GM23338 (cell line): ENCODE measurements at regions not wholly inside any gene's neighbourhood (a gene's known extent, or its start where the extent isn't known, plus 50 kb on each side); places are given as distances from the start of the nearest gene placed in this dataset.

Source experiments
- ATAC-seq: fragments of 200-7000 bp; cut with Tn5 transposase; 3 replicates; pipeline ENCODE4 v1.9.1; 2020
- DNase-seq: peaks from one replicate; pipeline ENCODE4 v3.0.0-alpha.2; 2015; ENCODE audit warnings: low spot score
- H2AFZ ChIP-seq: fragments of 200-600 bp; sonication (generic); 2 replicates; pipeline ENCODE4 v1.8.0; 2016; ENCODE audit warnings: antibody characterized with exemption, mild to moderate bottlenecking, moderate library complexity
- H3F3A ChIP-seq: fragments of 200-600 bp; sonication (generic); replicated peaks from 2 replicates; pipeline ENCODE4 v1.8.0; 2017; ENCODE audit warnings: antibody characterized with exemption, mixed run types, low read depth
- H3K27ac ChIP-seq: fragments of 200-600 bp; sonication (generic); 2 replicates; pipeline ENCODE4 v1.6.1; 2016; ENCODE audit warnings: low read depth
- H3K27me3 ChIP-seq: fragments of 200-600 bp; sonication (generic); 2 replicates; pipeline ENCODE4 v1.8.0; 2016; ENCODE audit warnings: mild to moderate bottlenecking, mixed run types, moderate library complexity; ENCODE audit not compliant: insufficient read depth
- H3K36me3 ChIP-seq: fragments of 200-600 bp; sonication (generic); 2 replicates; pipeline ENCODE4 v1.8.0; 2016; ENCODE audit warnings: mild to moderate bottlenecking; ENCODE audit not compliant: insufficient read depth
- H3K4me1 ChIP-seq: fragments of 200-600 bp; sonication (generic); 2 replicates; pipeline ENCODE4 v1.8.0; 2016; ENCODE audit warnings: mild to moderate bottlenecking, moderate library complexity; ENCODE audit not compliant: insufficient read depth
- H3K4me2 ChIP-seq: fragments of 200-600 bp; sonication (generic); 2 replicates; pipeline ENCODE4 v1.7.1; 2017; ENCODE audit warnings: mixed run types
- H3K4me3 ChIP-seq: fragments of 200-600 bp; sonication (generic); 2 replicates; pipeline ENCODE4 v1.6.1; 2016; ENCODE audit warnings: mixed run types
- H3K79me2 ChIP-seq: fragments of 200-600 bp; sonication (generic); replicated peaks from 2 replicates; pipeline ENCODE4 v1.8.0; 2017; ENCODE audit warnings: mild to moderate bottlenecking; ENCODE audit not compliant: insufficient read depth
- H3K9me2 ChIP-seq: fragments of 200-600 bp; sonication (generic); 2 replicates; pipeline ENCODE4 v1.8.0; 2017; ENCODE audit not compliant: insufficient read depth
- H4K20me1 ChIP-seq: fragments of 200-600 bp; sonication (generic); replicated peaks from 2 replicates; pipeline ENCODE4 v1.8.0; 2017; ENCODE audit warnings: mild to moderate bottlenecking; ENCODE audit not compliant: insufficient read depth
- H3K27ac Mint-ChIP-seq: 2 replicates; pipeline ENCODE4 v1.8.0; 2020; ENCODE audit warnings: inconsistent platforms, mild to moderate bottlenecking, moderate library complexity, mixed read lengths
- H3K27me3 Mint-ChIP-seq: 3 replicates; pipeline ENCODE4 v1.8.0; 2022; ENCODE audit warnings: low read depth, mild to moderate bottlenecking, moderate library complexity, mixed read lengths, inconsistent platforms; ENCODE audit not compliant: insufficient read depth, poor library complexity
- H3K36me3 Mint-ChIP-seq: 3 replicates; pipeline ENCODE4 v1.8.0; 2021; ENCODE audit warnings: low read depth, mild to moderate bottlenecking, inconsistent platforms, moderate library complexity, mixed read lengths
- H3K4me1 Mint-ChIP-seq: 3 replicates; pipeline ENCODE4 v1.8.0; 2020; ENCODE audit warnings: mild to moderate bottlenecking, inconsistent platforms, mixed read lengths
- H3K4me3 Mint-ChIP-seq: 3 replicates; pipeline ENCODE4 v1.8.0; 2021; ENCODE audit warnings: moderate library complexity, mild to moderate bottlenecking, inconsistent platforms, mixed read lengths
- H3K9me3 Mint-ChIP-seq: 3 replicates; pipeline ENCODE4 v1.8.0; 2020; ENCODE audit warnings: moderate library complexity, mild to moderate bottlenecking, inconsistent platforms, mixed read lengths
- CREB1 ChIP-seq: fragments of 250-450 bp; sonication (Bioruptor Pico); IDR thresholded peaks from 2 replicates; pipeline ENCODE4 v1.5.0; 2020; ENCODE audit warnings: low read depth, mild to moderate bottlenecking, moderate library complexity
- CTCF ChIP-seq, 2 experiments: fragments of 200-600 bp in 1 of 2; sonication (generic) in 1 of 2; conservative IDR thresholded peaks; 2 replicates each; pipeline versions ENCODE4 v1.5.1 to v1.6.1; 2016 to 2017; ENCODE audit warnings: antibody characterized with exemption in 2 of 2, low read depth in 2 of 2, mild to moderate bottlenecking in 2 of 2, moderate library complexity in 1 of 2
- ETS1 ChIP-seq: IDR thresholded peaks from 2 replicates; pipeline ENCODE4 v1.6.1; 2016; ENCODE audit warnings: antibody characterized with exemption
- EZH2 ChIP-seq: fragments of 200-600 bp; sonication (generic); IDR thresholded peaks from one replicate; pipeline ENCODE4 v1.8.0; 2017; ENCODE audit warnings: antibody characterized with exemption, mild to moderate bottlenecking, low read depth; ENCODE audit not compliant: unreplicated experiment
- EZH2phosphoT487 ChIP-seq: fragments of 200-600 bp; sonication (generic); IDR thresholded peaks from one replicate; pipeline ENCODE4 v1.8.1; 2018; ENCODE audit warnings: antibody characterized with exemption; ENCODE audit not compliant: unreplicated experiment
- JUNB ChIP-seq: IDR thresholded peaks from one replicate; pipeline ENCODE4 v1.6.1; 2016; ENCODE audit warnings: antibody characterized with exemption; ENCODE audit not compliant: unreplicated experiment
- REST ChIP-seq: IDR thresholded peaks from one replicate; pipeline ENCODE4 v1.6.1; 2018; ENCODE audit warnings: antibody characterized with exemption; ENCODE audit not compliant: unreplicated experiment
- STAT1 ChIP-seq: IDR thresholded peaks from one replicate; pipeline ENCODE4 v1.6.1; 2016; ENCODE audit warnings: antibody characterized with exemption; ENCODE audit not compliant: unreplicated experiment
- ZNF114 ChIP-seq: fragments of 250-450 bp; sonication (Bioruptor Pico); IDR thresholded peaks from 2 replicates; pipeline ENCODE4 v1.5.0; 2020; ENCODE audit warnings: mild to moderate bottlenecking, moderate library complexity
- ZNF331 ChIP-seq: fragments of 250-450 bp; sonication (Bioruptor Pico); IDR thresholded peaks from 2 replicates; pipeline ENCODE4 v1.5.0; 2020; ENCODE audit warnings: low read depth, mild to moderate bottlenecking, moderate library complexity
- ZNF462 ChIP-seq: fragments of 250-450 bp; sonication (Bioruptor Pico); IDR thresholded peaks from 2 replicates; pipeline ENCODE4 v1.5.0; 2020; ENCODE audit warnings: mild to moderate bottlenecking, moderate library complexity

- Mint-ChIP-seq H3K36me3 (peaks cover 3% of the 10 kb centered on the region; the same call in 1 of the 3 replicates), H3K4me1 (peaks cover 8% of the 10 kb centered on the region), H3K27me3 (no peaks in the 10 kb centered on the region), H3K4me3 (no peak overlapping the region), H3K9me3 (no peaks in the 10 kb centered on the region; the same call in 1 of the 3 replicates), H3K27ac (no peak overlapping the region)
- ATAC-seq (no peak), DNase-seq (no peak)
- H4K20me1 ChIP-seq: no peaks in the 10 kb centered on the region
- no peaks in the 10 kb centered on the region for H3K27me3 ChIP-seq
- no peaks in the 10 kb centered on the region for H3K36me3 ChIP-seq
- H3K79me2 ChIP-seq: no peaks in the 10 kb centered on the region
- H3K4me2 ChIP-seq: no peak overlapping the region
- TF ChIP-seq JUNB (no peak), ZNF331 (CRISPR knock-in tag) (no peak), ZNF114 (CRISPR knock-in tag) (no peak), CTCF (conservative IDR thresholded peaks at IDR 0.05; ENCODE audit: low read depth in 2 of 2) (no peak), EZH2 (no peak), EZH2phosphoT487 (no peak), ETS1 (no peak), ZNF462 (CRISPR knock-in tag) (no peak), STAT1 (no peak), REST (no peak), CREB1 (CRISPR knock-in tag) (no peak)
- no peaks in the 10 kb centered on the region for H3F3A ChIP-seq
- H3K9me2 ChIP-seq: no peaks in the 10 kb centered on the region
- H2AFZ ChIP-seq: no peak overlapping the region
- no peaks in the 10 kb centered on the region; the same call in 1 of the 2 replicates for H3K4me1 ChIP-seq
- no peak overlapping the region for H3K27ac ChIP-seq
- no peak overlapping the region for H3K4me3 ChIP-seq
Observed at GRCh38 chr7:110421490-110422241, 669.3 kb upstream of the LRRN3 start.
